GM19240 (cell line): ENCODE measurements at regions not wholly inside any gene's neighbourhood (a gene's known extent, or its start where the extent isn't known, plus 50 kb on each side); places are given as distances from the start of the nearest gene placed in this dataset.
"Not testable (repeated sequence)": the region's sequence is repeated elsewhere in the genome, so short reads cannot be mapped to it uniquely, and the experiment has no call there.

Experiments used
- DNase-seq: peaks from one replicate; pipeline ENCODE4 v3.0.0; 2011; ENCODE audit warnings: low spot score; ENCODE audit not compliant: insufficient read length

- no peak for DNase-seq
These were observed 571.7 kb upstream of the FANCL start for GRCh38 chr2:58812771-58813344.

DNA sequence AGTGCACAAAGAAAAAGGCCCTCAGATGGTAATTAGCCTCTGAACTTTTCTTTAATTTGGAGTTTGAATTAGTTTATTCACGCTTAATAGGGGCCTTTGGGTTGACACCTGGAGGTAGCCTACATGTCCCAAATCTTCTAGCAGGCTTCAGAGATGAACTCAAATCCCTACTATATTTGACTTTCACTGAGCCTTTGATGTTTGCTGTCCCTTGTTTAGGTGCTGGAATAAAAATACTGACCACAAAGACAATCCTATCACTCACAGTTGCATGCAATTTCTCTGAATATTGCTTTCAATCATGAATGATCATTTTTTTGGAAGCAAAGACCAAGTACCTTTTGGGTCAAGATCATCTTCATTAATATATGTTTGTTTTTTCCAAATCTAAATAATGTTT lies 564.0 kb upstream of the FANCL start:
- no peak for DNase-seq

DNA sequence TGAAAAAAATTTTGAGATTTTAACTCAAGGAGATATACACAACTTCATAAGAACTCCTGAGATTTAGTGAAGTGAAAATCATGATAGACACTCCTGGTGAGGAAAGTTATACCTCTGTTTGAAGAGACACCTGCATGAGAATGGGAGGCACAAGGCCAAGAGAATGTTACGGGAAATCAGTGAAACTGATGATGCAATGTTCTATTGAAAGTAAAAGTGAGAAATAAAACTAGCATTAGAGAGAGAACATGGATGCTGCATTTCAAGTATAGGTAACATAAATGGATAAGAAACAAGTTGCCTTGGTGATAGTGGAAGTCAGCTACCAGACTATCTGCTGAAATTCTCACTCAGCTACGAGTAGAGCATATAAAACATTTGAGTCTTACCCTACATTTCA lies 562.1 kb upstream of the FANCL start:
- DNase-seq: no peak

GRCh38 chr2:58800881-58801280 lies 559.8 kb upstream of the FANCL start:
- DNase-seq: no peak

DNA sequence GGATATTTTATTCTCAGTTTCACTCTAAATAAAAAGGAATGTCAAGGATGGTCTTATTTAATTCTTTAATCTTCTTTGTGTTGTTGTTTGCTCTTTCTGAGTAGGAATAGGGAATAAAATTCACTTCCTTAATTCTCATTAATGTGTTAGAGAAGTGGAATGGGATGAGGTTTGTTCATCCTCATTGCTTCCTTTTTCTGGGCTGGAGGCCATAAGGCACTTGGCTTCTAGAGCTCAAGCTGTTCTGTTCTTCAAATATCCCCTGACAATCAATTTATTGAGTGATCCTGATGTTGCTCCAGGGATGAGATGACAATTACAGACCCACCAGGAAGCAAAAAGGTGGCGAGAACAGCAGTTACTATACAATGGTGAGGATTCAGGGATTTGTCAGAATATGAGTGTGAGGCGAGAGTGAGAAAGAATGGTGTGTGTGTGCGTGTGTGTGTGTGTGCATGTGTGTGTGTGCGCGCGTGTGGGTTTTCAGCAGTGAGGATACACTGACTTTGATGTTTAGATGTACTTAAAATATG lies 557.6 kb upstream of the FANCL start:
- no peak for DNase-seq

GRCh38 chr2:58796239-58796910 lies 555.2 kb upstream of the FANCL start:
- DNase-seq: no peak

DNA sequence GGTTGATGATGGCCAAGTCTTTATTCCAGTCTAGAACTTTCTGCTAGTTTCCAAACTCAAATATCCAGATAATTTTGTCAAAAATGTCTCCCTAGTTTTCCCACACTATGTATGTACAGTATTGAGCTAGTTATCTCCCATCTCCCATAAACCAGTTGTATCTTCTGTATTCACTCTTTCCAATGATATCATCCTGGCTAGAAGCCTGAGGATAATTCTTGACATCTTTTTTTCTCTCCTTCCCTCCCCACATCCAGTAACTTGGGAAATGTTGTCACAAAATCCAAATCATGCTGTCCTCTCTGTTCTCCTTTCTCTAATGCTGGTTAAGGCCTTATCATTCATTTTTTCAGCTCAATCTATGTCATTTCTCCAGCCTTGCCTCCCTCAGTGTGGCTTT lies 553.8 kb upstream of the FANCL start:
- no peak for DNase-seq

GRCh38 chr2:58794103-58794502 lies 553.0 kb upstream of the FANCL start:
- DNase-seq: no peak

- DNase-seq: no peak
These were observed 547.3 kb upstream of the FANCL start for GRCh38 chr2:58788402-58788801.

GRCh38 chr2:58770846-58771245 lies 529.7 kb upstream of the FANCL start:
- DNase-seq: no peak

DNA sequence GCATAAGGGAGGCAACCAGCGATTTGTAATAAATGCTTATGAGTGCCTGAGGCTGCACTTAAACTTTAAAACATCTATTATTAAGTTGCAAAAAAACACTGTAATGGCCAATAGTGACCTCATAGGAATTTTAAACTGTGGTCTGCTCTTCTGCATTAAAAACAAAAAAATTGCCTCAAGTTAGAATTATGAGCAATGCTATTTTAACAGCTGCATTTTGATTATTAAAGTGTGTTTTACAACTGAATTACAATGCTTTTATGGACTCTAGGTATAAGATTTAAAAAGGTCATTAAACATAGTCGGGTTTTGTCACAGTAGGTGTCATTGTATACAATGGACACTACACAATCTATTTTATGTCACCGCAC lies 528.7 kb upstream of the FANCL start:
- no peak for DNase-seq

DNA sequence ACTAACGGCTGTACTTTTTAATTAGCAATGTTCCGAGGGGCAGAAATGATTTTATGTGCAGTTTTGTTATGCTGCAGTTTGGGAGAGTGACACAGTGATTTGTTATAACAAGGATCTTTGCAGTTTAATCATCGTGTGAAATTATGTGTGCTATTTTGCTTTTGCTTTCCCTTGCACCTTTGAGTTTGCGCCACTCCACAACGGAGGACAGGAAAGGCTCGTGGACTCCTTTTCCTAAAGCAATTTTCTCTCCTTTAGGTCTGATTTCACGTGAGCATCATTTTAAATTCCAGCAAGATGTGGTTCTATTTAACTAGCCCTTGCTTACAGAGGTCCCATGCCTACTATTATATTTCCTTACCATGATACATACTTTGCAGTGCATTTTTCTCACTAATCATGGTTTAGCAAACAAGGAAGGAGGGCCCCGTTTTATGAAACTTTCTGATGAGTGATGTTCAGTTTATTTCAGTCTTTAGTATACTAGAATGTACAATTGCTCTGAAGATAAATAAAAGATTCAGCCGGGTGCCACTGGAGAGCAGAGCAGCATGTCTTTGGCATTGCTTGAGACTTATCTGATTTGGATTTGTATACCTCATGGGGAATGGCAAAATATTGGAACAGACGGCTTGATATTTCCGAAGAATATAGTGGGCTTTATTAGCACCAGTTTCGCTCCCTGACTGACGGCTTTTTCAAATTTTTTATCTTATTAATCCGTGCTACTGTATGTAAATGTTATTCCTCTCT lies 528.2 kb upstream of the FANCL start:
- DNase-seq: no peak

DNA sequence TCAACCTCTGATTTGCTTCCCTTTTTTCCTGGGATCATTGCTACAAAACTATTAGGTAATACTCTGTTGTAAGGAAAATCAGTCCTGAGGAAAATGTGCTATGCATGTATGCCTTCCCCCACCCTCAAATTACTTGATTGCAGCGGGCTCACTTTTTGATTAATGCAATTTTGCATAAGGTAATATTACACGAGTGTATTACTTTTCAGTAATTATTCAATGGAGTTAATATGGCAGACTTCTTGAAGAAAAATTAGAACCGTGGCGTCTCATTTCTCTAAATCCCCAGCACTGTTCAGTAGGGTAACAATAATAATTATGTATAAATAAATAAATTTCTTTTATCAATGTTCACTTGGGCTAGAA lies 527.6 kb upstream of the FANCL start:
- no peak for DNase-seq

GRCh38 chr2:58767828-58768714 lies 526.9 kb upstream of the FANCL start:
- DNase-seq: no peak

DNA sequence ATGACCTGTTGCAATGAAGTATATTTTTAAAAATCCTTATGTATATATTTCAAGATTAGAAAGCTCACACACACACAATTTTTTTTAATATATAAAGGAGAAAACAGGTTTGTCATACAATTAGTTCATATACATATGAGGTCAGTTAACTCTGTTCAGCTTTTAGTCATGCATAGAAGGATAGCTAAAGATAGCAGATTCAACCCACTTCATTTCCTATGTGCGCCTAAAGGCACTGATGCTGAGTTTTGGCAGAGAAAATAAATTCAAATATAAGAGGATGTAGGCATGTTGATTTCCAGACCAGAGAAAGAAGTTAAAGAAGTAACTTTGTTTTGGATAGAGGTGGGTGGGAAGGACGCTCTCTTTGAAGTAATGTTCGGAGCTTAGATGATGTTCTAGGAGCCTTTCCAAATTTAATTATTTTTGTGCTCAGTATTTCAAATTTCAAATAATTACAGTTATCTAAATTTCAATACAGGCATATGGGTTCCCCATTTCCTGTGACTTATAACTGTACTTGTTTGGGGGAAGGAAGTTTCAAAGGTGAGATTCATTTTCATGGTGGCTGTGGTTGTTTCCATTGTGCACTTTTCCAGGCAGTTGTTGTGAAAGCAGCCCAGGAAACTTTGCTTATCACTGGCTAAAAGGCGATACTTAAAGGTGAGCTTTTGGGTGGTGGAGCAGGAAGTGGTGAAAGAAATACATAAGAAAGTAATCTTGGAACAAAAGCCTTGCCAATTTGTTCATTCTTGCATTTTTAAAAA lies 523.4 kb upstream of the FANCL start:
- no peak for DNase-seq

- DNase-seq: peak; percentile 9
These were observed 521.2 kb upstream of the FANCL start for GRCh38 chr2:58762176-58762781.

DNA sequence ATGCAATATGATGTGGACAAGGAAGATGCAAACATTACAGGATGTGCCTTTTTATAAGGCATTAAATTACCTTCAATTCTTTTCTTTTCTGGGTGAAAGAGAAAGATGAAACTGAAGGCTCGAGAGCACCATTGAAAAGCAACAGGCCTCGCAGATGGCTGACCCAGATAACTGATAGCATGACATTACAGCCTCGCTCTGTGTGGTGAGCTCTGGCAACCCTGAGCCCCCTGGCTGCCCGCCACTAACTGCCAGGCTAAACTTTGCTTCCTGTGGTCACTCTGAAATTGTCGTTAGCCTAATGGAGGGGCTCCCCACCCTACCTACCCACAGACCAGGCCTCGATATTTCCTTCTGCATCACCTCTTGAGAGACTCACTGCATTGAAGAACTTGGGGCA lies 516.8 kb upstream of the FANCL start:
- DNase-seq: no peak

- no peak for DNase-seq
These were observed 515.2 kb upstream of the FANCL start for GRCh38 chr2:58756336-58756735.

GRCh38 chr2:58752507-58752906 lies 511.4 kb upstream of the FANCL start:
- not testable (repeated sequence) for DNase-seq

DNA sequence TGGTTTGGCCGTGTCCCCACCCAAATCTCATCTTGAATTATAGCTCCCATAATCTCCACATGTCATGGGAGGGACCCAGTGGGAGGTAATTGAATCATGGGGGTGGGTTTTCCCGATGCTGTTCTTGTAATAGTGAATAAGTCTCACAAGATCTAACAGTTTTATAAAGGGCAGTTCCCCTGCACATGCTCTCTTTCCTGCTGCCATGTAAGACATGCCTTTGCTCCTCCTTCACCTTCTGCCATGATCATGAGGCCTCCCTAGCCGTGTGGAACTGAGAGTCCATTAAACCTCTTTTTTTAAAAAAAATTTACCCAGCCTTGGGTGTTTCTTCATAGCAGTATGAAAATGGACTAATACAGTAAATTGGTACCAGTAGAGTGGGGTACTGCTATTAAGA lies 510.6 kb upstream of the FANCL start:
- DNase-seq: not testable (repeated sequence)
